HEK293 (cell line): ENCODE measurements at regions not wholly inside any gene's neighbourhood (a gene's known extent, or its start where the extent isn't known, plus 50 kb on each side); places are given as distances from the start of the nearest gene placed in this dataset.
"Not testable (repeated sequence)": the region's sequence is repeated elsewhere in the genome, so short reads cannot be mapped to it uniquely, and the experiment has no call there.

Experiments used
- CTCF ChIA-PET: fragments of 350-600 bp; formaldehyde crosslinking; extraction: SDS; loops from one replicate; lab custom pipeline; 2021; ENCODE audit warnings: antibody characterized with exemption; lab: Yijun Ruan, JAX
- POLR2A ChIA-PET: fragments of 300-600 bp; formaldehyde crosslinking; extraction: SDS; loops from one replicate; lab custom pipeline; 2020; ENCODE audit warnings: antibody characterized with exemption, inconsistent platforms; lab: Yijun Ruan, JAX
- H3K27ac ChIP-seq: fragments of 200-500 bp; sonication (Bioruptor generic); 2 replicates; pipeline ENCODE4 v1.5.1; 2014; ENCODE audit warnings: low read depth, low read length, control low read depth, inconsistent platforms; ENCODE audit errors: extremely low read depth
- H3K36me3 ChIP-seq, 2 experiments: fragments of 200-500 bp in 1 of 2; sonication (Bioruptor generic) in 1 of 2; 1 replicate in 1 of 2; 2 replicates in 1 of 2; pipeline ENCODE4 v1.5.1; 2014 to 2017; ENCODE audit warnings: inconsistent platforms in 2 of 2, low read length in 2 of 2; ENCODE audit not compliant: control insufficient read depth in 2 of 2, insufficient read depth in 1 of 2
- H3K4me1 ChIP-seq: fragments of 200-500 bp; sonication (Bioruptor generic); 2 replicates; pipeline ENCODE4 v1.5.1; 2014; ENCODE audit warnings: mild to moderate bottlenecking, low read length, inconsistent platforms; ENCODE audit not compliant: control insufficient read depth, insufficient read depth
- H3K4me3 ChIP-seq: 2 replicates; pipeline ENCODE4 v1.5.1; 2011; ENCODE audit warnings: low read depth, mild to moderate bottlenecking, control low read depth, low read length, moderate library complexity
- H3K9me3 ChIP-seq: fragments of 200-500 bp; sonication (Bioruptor generic); 2 replicates; pipeline ENCODE4 v1.5.1; 2014; ENCODE audit warnings: low read depth, low read length, inconsistent platforms; ENCODE audit not compliant: control insufficient read depth, insufficient read depth
- EGR2 ChIP-seq: fragments of 450-650 bp; formaldehyde crosslinking; IDR thresholded peaks from 2 replicates; pipeline ENCODE4 v1.5.1; 2016; ENCODE audit warnings: low read depth, missing biosample characterization, missing genetic modification characterization
- KLF17 ChIP-seq: fragments of 450-650 bp; formaldehyde crosslinking; IDR thresholded peaks from 2 replicates; pipeline ENCODE4 v1.5.1; 2016; ENCODE audit warnings: missing biosample characterization, missing genetic modification characterization
- KLF7 ChIP-seq: fragments of 450-650 bp; formaldehyde crosslinking; IDR thresholded peaks from 2 replicates; pipeline ENCODE4 v1.5.1; 2016; ENCODE audit warnings: missing biosample characterization, missing genetic modification characterization, borderline replicate concordance
- PRDM2 ChIP-seq: fragments of 450-650 bp; formaldehyde crosslinking; IDR thresholded peaks from 2 replicates; pipeline ENCODE4 v1.5.1; 2016; ENCODE audit warnings: missing biosample characterization, missing genetic modification characterization, borderline replicate concordance
- SP3 ChIP-seq: fragments of 450-650 bp; formaldehyde crosslinking; IDR thresholded peaks from 2 replicates; pipeline ENCODE4 v1.5.1; 2016; ENCODE audit warnings: missing biosample characterization, missing genetic modification characterization
- SP7 ChIP-seq: fragments of 450-650 bp; formaldehyde crosslinking; IDR thresholded peaks from 2 replicates; pipeline ENCODE4 v1.5.1; 2016; ENCODE audit warnings: missing biosample characterization, missing genetic modification characterization
- ZNF157 ChIP-seq: fragments of 450-650 bp; formaldehyde crosslinking; IDR thresholded peaks from 2 replicates; pipeline ENCODE4 v1.5.1; 2016; ENCODE audit warnings: missing biosample characterization, missing genetic modification characterization
- ZNF214 ChIP-seq: fragments of 450-650 bp; formaldehyde crosslinking; IDR thresholded peaks from 2 replicates; pipeline ENCODE4 v1.5.1; 2017; ENCODE audit warnings: missing biosample characterization, mild to moderate bottlenecking, missing genetic modification characterization, borderline replicate concordance
- ZNF23 ChIP-seq: fragments of 450-650 bp; formaldehyde crosslinking; IDR thresholded peaks from 2 replicates; pipeline ENCODE4 v1.5.1; 2016; ENCODE audit warnings: missing biosample characterization, missing genetic modification characterization, borderline replicate concordance
- ZNF248 ChIP-seq: fragments of 450-650 bp; formaldehyde crosslinking; IDR thresholded peaks from 2 replicates; pipeline ENCODE4 v1.5.1; 2017; ENCODE audit warnings: missing biosample characterization, missing genetic modification characterization
- ZNF280C ChIP-seq: fragments of 450-650 bp; formaldehyde crosslinking; IDR thresholded peaks from 2 replicates; pipeline ENCODE4 v1.5.1; 2016; ENCODE audit warnings: missing biosample characterization, missing genetic modification characterization
- ZNF302 ChIP-seq: fragments of 450-650 bp; formaldehyde crosslinking; IDR thresholded peaks from 2 replicates; pipeline ENCODE4 v1.5.1; 2016; ENCODE audit warnings: missing biosample characterization, missing genetic modification characterization, low read depth
- ZNF311 ChIP-seq: fragments of 450-650 bp; formaldehyde crosslinking; IDR thresholded peaks from 2 replicates; pipeline ENCODE4 v1.5.1; 2017; ENCODE audit warnings: missing biosample characterization, missing genetic modification characterization, borderline replicate concordance
- ZNF324 ChIP-seq: fragments of 450-650 bp; formaldehyde crosslinking; IDR thresholded peaks from 2 replicates; pipeline ENCODE4 v1.5.1; 2016; ENCODE audit warnings: missing biosample characterization, missing genetic modification characterization
- ZNF37A ChIP-seq: fragments of 450-650 bp; IDR thresholded peaks from 2 replicates; pipeline ENCODE4 v1.5.1; 2018; ENCODE audit warnings: missing biosample characterization, missing genetic modification characterization
- ZNF394 ChIP-seq: fragments of 450-650 bp; formaldehyde crosslinking; IDR thresholded peaks from 2 replicates; pipeline ENCODE4 v1.5.1; 2016; ENCODE audit warnings: missing biosample characterization, missing genetic modification characterization, mild to moderate bottlenecking, moderate library complexity, borderline replicate concordance
- ZNF449 ChIP-seq: fragments of 450-650 bp; formaldehyde crosslinking; IDR thresholded peaks from 2 replicates; pipeline ENCODE4 v1.5.1; 2017; ENCODE audit warnings: missing biosample characterization, mild to moderate bottlenecking, missing genetic modification characterization, moderate library complexity
- ZNF747 ChIP-seq: fragments of 450-650 bp; formaldehyde crosslinking; IDR thresholded peaks from 2 replicates; pipeline ENCODE4 v1.5.1; 2016; ENCODE audit warnings: missing biosample characterization, missing genetic modification characterization
- ZNF768 ChIP-seq: fragments of 450-650 bp; formaldehyde crosslinking; IDR thresholded peaks from 2 replicates; pipeline ENCODE4 v1.5.1; 2018; ENCODE audit warnings: missing biosample characterization, mild to moderate bottlenecking, missing genetic modification characterization
- ZSCAN30 ChIP-seq: fragments of 450-650 bp; IDR thresholded peaks from 2 replicates; pipeline ENCODE4 v1.5.1; 2018; ENCODE audit warnings: missing biosample characterization, mild to moderate bottlenecking, missing genetic modification characterization, moderate library complexity

GRCh38 chr2:95700519-95700918 is 108.7 kb downstream of the TRIM43 start (continued):
- no peak for TF ChIP-seq PRDM2 (tag by site-specific recombination)
- TF ChIP-seq ZNF280C (tag by site-specific recombination) = no peak
- no peak for TF ChIP-seq ZNF157 (tag by site-specific recombination)
- TF ChIP-seq KLF17 (tag by site-specific recombination) = no peak
- no peak for TF ChIP-seq KLF7 (tag by site-specific recombination)
- no peak for TF ChIP-seq ZNF747 (tag by site-specific recombination)
- no peak for TF ChIP-seq EGR2
- TF ChIP-seq SP7 = no peak
- no peak for TF ChIP-seq ZNF214 (tag by site-specific recombination)
- TF ChIP-seq ZNF23 (tag by site-specific recombination) = no peak
- no peak for TF ChIP-seq ZNF248 (tag by site-specific recombination)
- no peak for TF ChIP-seq ZSCAN30 (tag by site-specific recombination)

GRCh38 chr2:95702471-95702870 is 110.7 kb downstream of the TRIM43 start:
- Histone ChIP-seq H3K4me3 (no peak overlapping the region), H3K9me3 (no peaks in the 10 kb centered on the region), H3K36me3 (no peaks in the 10 kb centered on the region), H3K4me1 (no peaks in the 10 kb centered on the region), H3K27ac (no peak overlapping the region)
- ChIA-PET CTCF (interaction anchor here (0.6 kb wide), 1 partner anchor 315 kb away, joined by 3 read pairs; no protein-coding TSS in a partner anchor), POLR2A (no interaction called here)
- TF ChIP-seq ZNF37A (tag by site-specific recombination) = no peak
- TF ChIP-seq ZNF324 (tag by site-specific recombination) = no peak
- no peak for TF ChIP-seq ZNF302
- TF ChIP-seq ZNF394 (tag by site-specific recombination) = no peak
- no peak for TF ChIP-seq SP3 (tag by site-specific recombination)
- no peak for TF ChIP-seq ZNF311 (tag by site-specific recombination)
- no peak for TF ChIP-seq ZNF449 (tag by site-specific recombination)
- TF ChIP-seq ZNF768 = no peak

- POLR2A ChIA-PET, H3K36me3 ChIP-seq, H3K27ac ChIP-seq, H3K4me3 ChIP-seq, H3K4me1 ChIP-seq, H3K9me3 ChIP-seq, CTCF ChIA-PET: not testable (repeated sequence)
Measured at GRCh38 chr2:95707161-95707560, 115.4 kb downstream of the TRIM43 start.
